ENCODE measurements at regions not wholly inside any gene's neighbourhood (a gene's known extent, or its start where the extent isn't known, plus 50 kb on each side); places are given as distances from the start of the nearest gene placed in this dataset.

- TF ChIP-seq USF2 (IDR thresholded peaks at IDR 0.05; ENCODE audit: low read depth, low read length), result no peak
Measured at GRCh38 chr3:5053021-5053831, 68.9 kb upstream of the ARL8B start (continued).

GRCh38 chr3:5054098-5054497 is 68.0 kb upstream of the ARL8B start:
- Histone ChIP-seq H3K9ac (ENCODE audit: low read depth, low read length) (no peak overlapping the region), H3K36me3 (ENCODE audit: control insufficient read depth, insufficient read depth, low read length) (no peaks in the 10 kb centered on the region), H3K9me1 (ENCODE audit: insufficient read depth, low read length) (no peaks in the 10 kb centered on the region), H3K56ac (ENCODE audit: extremely low read depth, insufficient read depth, low read length) (no peak overlapping the region), H3K4me2 (ENCODE audit: low read depth, low read length) (no peak overlapping the region), H4K20me1 (ENCODE audit: insufficient read depth, low read length) (no peaks in the 10 kb centered on the region), H3K4ac (ENCODE audit: low read depth, low read length) (no peak overlapping the region), H4K91ac (ENCODE audit: insufficient read depth, low read depth, low read length) (no peak overlapping the region), H2BK15ac (ENCODE audit: low read depth, low read length) (no peak overlapping the region), H3K4me3 (ENCODE audit: insufficient read depth, low read depth, low read length) (no peak overlapping the region), H2AFZ (replicated peaks; ENCODE audit: low read length, poor library complexity) (no peak overlapping the region), H2AK5ac (ENCODE audit: low read depth, low read length) (0 out of 2 replicates have a peak overlapping the region, but pooled peaks have one; percentile 8), H3K14ac (replicated peaks; ENCODE audit: low read depth, low read length) (no peak overlapping the region), H3K27ac (ENCODE audit: insufficient read depth, low read length) (no peak overlapping the region), H3K18ac (ENCODE audit: low read depth, low read length) (no peak overlapping the region), H4K5ac (ENCODE audit: low read depth, low read length) (no peak overlapping the region), H3K4me1 (ENCODE audit: control insufficient read depth, insufficient read depth, low read length) (peaks cover 8% of the 10 kb centered on the region), H3K27me3 (ENCODE audit: control insufficient read depth, insufficient read depth, low read length) (no peaks in the 10 kb centered on the region), H3K79me1 (ENCODE audit: low read depth in 1 of 2, low read length in 2 of 2) (no peaks in the 10 kb centered on the region), H3K23ac (ENCODE audit: low read depth, low read length) (no peak overlapping the region), H3K9me3 (ENCODE audit: control insufficient read depth, insufficient read depth, low read length) (no peaks in the 10 kb centered on the region), H2BK20ac (ENCODE audit: low read depth, low read length) (no peak overlapping the region; the same call in 1 of the 2 replicates), H2BK5ac (ENCODE audit: low read depth, low read length, poor library complexity, severe bottlenecking) (no peak overlapping the region), H2AK9ac (replicated peaks; ENCODE audit: low read depth, low read length, poor library complexity) (no peak overlapping the region), H4K8ac (ENCODE audit: low read depth in 2 of 2, low read length in 2 of 2) (no peak overlapping the region), H2BK120ac (ENCODE audit: low read depth, low read length) (no peak overlapping the region)
- no peak for ATAC-seq (ENCODE audit: low read depth)
- dilution Hi-C loops (cut with HindIII; ENCODE audit: low sequenced_read_pairs, unreplicated experiment) (no loop called here), in situ Hi-C loops (cut with MboI; ENCODE audit: low sequenced_read_pairs) (loop anchor here (5.0 to 25.0 kb wide), 2 partner anchors 337 to 742 kb away; partner anchors contain the start of gene SETMAR), intact Hi-C loops (cut with micrococcal nuclease) (loop anchor here (10.0 kb wide), 1 partner anchor 699 kb away; no protein-coding TSS in a partner anchor)
- DNase-seq, result no peak
- ChIA-PET POLR2A (ENCODE audit: unreplicated experiment) (no interaction called here), CTCF (interaction anchor here (1.2 to 1.7 kb wide), 2 partner anchors 337 to 343 kb away, joined by 4 to 8 read pairs; no protein-coding TSS in a partner anchor)
- no TSS peak for BruUV-seq (replicated peaks)
- WGBS, 2 experiments (ENCODE audit: extremely low coverage in 2 of 2, insufficient read length in 1 of 2), result 95% methylated on average over 3 of the region's 4 CpGs; no CpG with 5 or more reads in 1 of the 2 experiments
- TF ChIP-seq RCOR1 (IDR thresholded peaks at IDR 0.05; ENCODE audit: insufficient replicate concordance, low read length) (no peak), SMC3 (IDR thresholded peaks at IDR 0.05; ENCODE audit: low read depth, low read length) (no peak), CHD1 (IDR thresholded peaks at IDR 0.05; ENCODE audit: low read depth, low read length) (no peak), MAZ (IDR thresholded peaks at IDR 0.05; ENCODE audit: borderline replicate concordance, low read depth, low read length) (no peak), USF2 (IDR thresholded peaks at IDR 0.05; ENCODE audit: low read depth, low read length) (no peak), RAD21 (IDR thresholded peaks at IDR 0.05; ENCODE audit: low read length) (no peak), MXI1 (IDR thresholded peaks at IDR 0.05; ENCODE audit: borderline replicate concordance, low read depth, low read length) (no peak), BHLHE40 (IDR thresholded peaks at IDR 0.05; ENCODE audit: low read depth, low read length) (no peak), CEBPB (IDR thresholded peaks at IDR 0.05; ENCODE audit: low read depth, low read length) (no peak), ELK1 (IDR thresholded peaks at IDR 0.05; ENCODE audit: borderline replicate concordance, low read depth, low read length) (no peak)
